NCI-H774 (cell line): ENCODE measurements at regions not wholly inside any gene's neighbourhood (a gene's known extent, or its start where the extent isn't known, plus 50 kb on each side); places are given as distances from the start of the nearest gene placed in this dataset.

Experiments used
- DNase-seq: peaks from one replicate; lab custom pipeline; 2025; lab: John Stamatoyannopoulos, UW

GRCh38 chr2:88283886-88284592, 113.9 kb downstream of the THNSL2 start:
- DNase-seq: no peak

GRCh38 chr2:88281302-88282217, 111.4 kb downstream of the THNSL2 start:
- DNase-seq: no peak

GRCh38 chr2:88269836-88270235, 99.7 kb downstream of the THNSL2 start:
- DNase-seq: no peak

- no peak for DNase-seq
Observed at GRCh38 chr2:88265352-88266303, 95.5 kb downstream of the THNSL2 start.

GRCh38 chr2:88263861-88264260, 93.7 kb downstream of the THNSL2 start:
- no peak for DNase-seq

GRCh38 chr2:88261725-88262124, 91.6 kb downstream of the THNSL2 start:
- DNase-seq: no peak

- DNase-seq: no peak
Observed at GRCh38 chr2:88258208-88258607, 88.1 kb downstream of the THNSL2 start.

GRCh38 chr2:88254437-88255091, 84.4 kb downstream of the THNSL2 start:
- DNase-seq: no peak

GRCh38 chr2:88253997-88254396, 83.9 kb downstream of the THNSL2 start:
- no peak for DNase-seq

GRCh38 chr2:88253375-88253774, 83.2 kb downstream of the THNSL2 start:
- no peak for DNase-seq

GRCh38 chr2:88252646-88253045, 82.5 kb downstream of the THNSL2 start:
- no peak for DNase-seq

- no peak for DNase-seq
Observed at GRCh38 chr2:88252111-88252510, 82.0 kb downstream of the THNSL2 start.

- DNase-seq: no peak
Observed at GRCh38 chr2:88250404-88250803, 80.3 kb downstream of the THNSL2 start.

- no peak for DNase-seq
Observed at GRCh38 chr2:88248280-88248828, 78.2 kb downstream of the THNSL2 start.

GRCh38 chr2:88247531-88247930, 77.4 kb downstream of the THNSL2 start:
- DNase-seq: no peak

GRCh38 chr2:88245109-88245508, 75.0 kb downstream of the THNSL2 start:
- no peak for DNase-seq

- DNase-seq: no peak
Observed at GRCh38 chr2:88239781-88240180, 69.6 kb downstream of the THNSL2 start.

GRCh38 chr2:88236666-88237065, 66.5 kb downstream of the THNSL2 start:
- no peak for DNase-seq
